ENCODE measurements at regions not wholly inside any gene's neighbourhood (a gene's known extent, or its start where the extent isn't known, plus 50 kb on each side); places are given as distances from the start of the nearest gene placed in this dataset.

- TF ChIP-seq, protein P1, sequence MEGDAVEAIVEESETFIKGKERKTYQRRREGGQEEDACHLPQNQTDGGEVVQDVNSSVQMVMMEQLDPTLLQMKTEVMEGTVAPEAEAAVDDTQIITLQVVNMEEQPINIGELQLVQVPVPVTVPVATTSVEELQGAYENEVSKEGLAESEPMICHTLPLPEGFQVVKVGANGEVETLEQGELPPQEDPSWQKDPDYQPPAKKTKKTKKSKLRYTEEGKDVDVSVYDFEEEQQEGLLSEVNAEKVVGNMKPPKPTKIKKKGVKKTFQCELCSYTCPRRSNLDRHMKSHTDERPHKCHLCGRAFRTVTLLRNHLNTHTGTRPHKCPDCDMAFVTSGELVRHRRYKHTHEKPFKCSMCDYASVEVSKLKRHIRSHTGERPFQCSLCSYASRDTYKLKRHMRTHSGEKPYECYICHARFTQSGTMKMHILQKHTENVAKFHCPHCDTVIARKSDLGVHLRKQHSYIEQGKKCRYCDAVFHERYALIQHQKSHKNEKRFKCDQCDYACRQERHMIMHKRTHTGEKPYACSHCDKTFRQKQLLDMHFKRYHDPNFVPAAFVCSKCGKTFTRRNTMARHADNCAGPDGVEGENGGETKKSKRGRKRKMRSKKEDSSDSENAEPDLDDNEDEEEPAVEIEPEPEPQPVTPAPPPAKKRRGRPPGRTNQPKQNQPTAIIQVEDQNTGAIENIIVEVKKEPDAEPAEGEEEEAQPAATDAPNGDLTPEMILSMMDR (IDR thresholded peaks at IDR 0.05): no peak
- TF ChIP-seq POLR2A (IDR thresholded peaks at IDR 0.05): no peak
Observed at GRCh38 chr21:27715131-27715530, 748.2 kb upstream of the ADAMTS5 start.
